ENCODE measurements at regions not wholly inside any gene's neighbourhood (a gene's known extent, or its start where the extent isn't known, plus 50 kb on each side); places are given as distances from the start of the nearest gene placed in this dataset.

DNA sequence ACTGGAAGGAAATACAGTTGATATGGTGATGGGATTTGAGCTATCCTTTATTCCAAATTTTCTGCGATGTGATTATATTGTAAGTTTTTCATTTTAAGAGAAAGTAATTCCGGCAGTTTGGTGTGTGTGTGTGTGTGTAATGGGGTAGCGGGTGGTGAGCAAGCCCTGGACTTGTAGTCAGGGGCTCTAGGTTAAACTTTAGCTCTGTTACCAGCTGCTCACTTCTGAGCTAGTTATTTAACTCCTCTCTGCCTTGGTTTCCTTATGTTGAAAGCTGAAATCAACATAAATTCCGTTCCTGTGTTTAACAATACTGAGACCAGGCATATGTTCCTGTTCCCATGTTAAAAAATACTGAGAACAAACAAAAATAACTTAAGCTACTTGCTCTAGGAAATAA lies 174.1 kb upstream of the CASK start:
- TF ChIP-seq CTCF (IDR thresholded peaks at IDR 0.05; ENCODE audit: low read length), result no peak
- no peak for TF ChIP-seq EZH2phosphoT487 (IDR thresholded peaks at IDR 0.05; ENCODE audit: low read length)

All from MM.1S (cell line).